MCF 10A (cell line): ENCODE measurements at regions not wholly inside any gene's neighbourhood (a gene's known extent, or its start where the extent isn't known, plus 50 kb on each side); places are given as distances from the start of the nearest gene placed in this dataset.
A peak's percentile ranks its signal among the peaks of the same experiment; 100 is the strongest.

Experiments
- BruUV-seq: library from RNA; stranded (reverse); fragments of 400-500 nt; replicated peaks from 2 replicates; lab custom pipeline; 2021; lab: Mats Ljungman, UMichigan
- CTCF ChIA-PET: fragments of 300-600 bp; sonication (Branson Sonifier 250); formaldehyde crosslinking; extraction: SDS; loops from one replicate; lab custom pipeline; 2021; ENCODE audit warnings: antibody characterized with exemption, inconsistent platforms; lab: Yijun Ruan, JAX
- POLR2A ChIA-PET: fragments of 300-600, 350-650 bp; sonication (Branson Sonifier 250); formaldehyde crosslinking; extraction: SDS; loops from one replicate; lab custom pipeline; 2020; ENCODE audit warnings: antibody characterized with exemption, inconsistent platforms; lab: Yijun Ruan, JAX
- DNase-seq: peaks from one replicate; pipeline ENCODE4 v3.0.0-alpha.2; 2018; ENCODE audit not compliant: unreplicated experiment
- H3K27ac Mint-ChIP-seq: one replicate; pipeline ENCODE4 v1.8.0; 2022; ENCODE audit warnings: mild to moderate bottlenecking, low read depth, mixed read lengths; ENCODE audit not compliant: unreplicated experiment
- H3K27me3 Mint-ChIP-seq: one replicate; pipeline ENCODE4 v1.8.0; 2022; ENCODE audit warnings: mixed read lengths; ENCODE audit not compliant: insufficient read depth, unreplicated experiment
- H3K36me3 Mint-ChIP-seq: one replicate; pipeline ENCODE4 v1.8.0; 2022; ENCODE audit warnings: mild to moderate bottlenecking, moderate library complexity, mixed read lengths; ENCODE audit not compliant: insufficient read depth, unreplicated experiment
- H3K4me1 Mint-ChIP-seq: one replicate; pipeline ENCODE4 v1.8.0; 2022; ENCODE audit warnings: mixed read lengths; ENCODE audit not compliant: insufficient read depth, unreplicated experiment
- H3K4me3 Mint-ChIP-seq: one replicate; pipeline ENCODE4 v1.8.0; 2022; ENCODE audit warnings: mild to moderate bottlenecking, moderate library complexity, mixed read lengths; ENCODE audit not compliant: unreplicated experiment
- H3K9me3 Mint-ChIP-seq: one replicate; pipeline ENCODE4 v1.8.0; 2022; ENCODE audit warnings: mixed read lengths; ENCODE audit not compliant: unreplicated experiment
- intact Hi-C: fragments of 100-400 bp; cut with micrococcal nuclease; formaldehyde crosslinking; loops from 2 replicates; pipeline ENCODE4 v1.14.1; 2022
- TF ChIP-seq, protein P1 (sequence below): fragments of 200-600 bp; IDR thresholded peaks from one replicate; pipeline ENCODE4 v1.8.0; 2022; ENCODE audit warnings: antibody characterized with exemption, mild to moderate bottlenecking; ENCODE audit not compliant: unreplicated experiment

DNA sequence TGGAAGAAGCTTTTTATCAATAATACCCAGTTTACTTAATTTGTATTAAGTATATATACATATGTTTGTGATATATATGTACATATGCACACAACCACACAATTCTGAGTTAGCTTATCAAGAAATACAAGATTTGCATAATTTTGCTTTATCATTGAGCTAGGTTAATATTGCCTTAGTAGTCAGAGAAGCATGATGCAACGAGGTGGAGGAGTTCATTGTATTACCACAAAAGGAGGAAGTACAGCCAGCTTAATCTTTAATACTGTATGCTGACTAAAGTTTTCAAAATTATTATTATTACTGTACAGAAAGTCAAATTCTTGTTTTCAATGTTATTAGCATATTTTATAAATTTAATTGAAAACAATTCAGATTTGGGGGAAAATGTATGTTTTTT lies 278.4 kb upstream of the PDGFD start:
- Mint-ChIP-seq H3K9me3 (peaks cover 12% of the 10 kb centered on the region), H3K27ac (no peak overlapping the region), H3K4me3 (no peak overlapping the region), H3K4me1 (peaks cover 6% of the 10 kb centered on the region), H3K27me3 (no peaks in the 10 kb centered on the region), H3K36me3 (no peaks in the 10 kb centered on the region)
- TF ChIP-seq, protein P1, sequence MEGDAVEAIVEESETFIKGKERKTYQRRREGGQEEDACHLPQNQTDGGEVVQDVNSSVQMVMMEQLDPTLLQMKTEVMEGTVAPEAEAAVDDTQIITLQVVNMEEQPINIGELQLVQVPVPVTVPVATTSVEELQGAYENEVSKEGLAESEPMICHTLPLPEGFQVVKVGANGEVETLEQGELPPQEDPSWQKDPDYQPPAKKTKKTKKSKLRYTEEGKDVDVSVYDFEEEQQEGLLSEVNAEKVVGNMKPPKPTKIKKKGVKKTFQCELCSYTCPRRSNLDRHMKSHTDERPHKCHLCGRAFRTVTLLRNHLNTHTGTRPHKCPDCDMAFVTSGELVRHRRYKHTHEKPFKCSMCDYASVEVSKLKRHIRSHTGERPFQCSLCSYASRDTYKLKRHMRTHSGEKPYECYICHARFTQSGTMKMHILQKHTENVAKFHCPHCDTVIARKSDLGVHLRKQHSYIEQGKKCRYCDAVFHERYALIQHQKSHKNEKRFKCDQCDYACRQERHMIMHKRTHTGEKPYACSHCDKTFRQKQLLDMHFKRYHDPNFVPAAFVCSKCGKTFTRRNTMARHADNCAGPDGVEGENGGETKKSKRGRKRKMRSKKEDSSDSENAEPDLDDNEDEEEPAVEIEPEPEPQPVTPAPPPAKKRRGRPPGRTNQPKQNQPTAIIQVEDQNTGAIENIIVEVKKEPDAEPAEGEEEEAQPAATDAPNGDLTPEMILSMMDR: no peak
- ChIA-PET CTCF (interaction anchor here (0.7 kb wide), 1 partner anchor 1638 kb away, joined by 3 read pairs; no protein-coding TSS in a partner anchor), POLR2A (no interaction called here)
- intact Hi-C loops: no loop called here
- DNase-seq: peak; percentile 11
- BruUV-seq: no TSS peak

DNA sequence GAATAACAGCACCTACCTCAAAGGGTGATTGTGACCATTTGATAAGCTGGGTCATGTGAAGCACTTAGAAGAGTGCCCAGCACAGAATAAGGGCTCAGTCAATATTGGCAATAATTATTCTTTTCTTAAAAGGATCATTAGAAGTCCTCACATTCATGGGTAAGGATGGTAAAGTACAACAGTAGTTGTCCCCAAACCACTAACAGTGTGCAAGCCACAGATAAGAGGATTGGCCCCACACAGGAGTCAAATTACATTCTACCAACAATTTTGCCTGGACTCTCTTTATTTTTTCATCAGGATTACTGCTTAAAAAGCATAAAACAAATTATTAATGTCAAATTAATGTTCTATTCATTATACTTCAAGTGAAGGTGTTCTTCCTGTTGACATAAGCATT lies 271.5 kb upstream of the PDGFD start:
- DNase-seq: no peak
- no TSS peak for BruUV-seq
- intact Hi-C loops: no loop called here
- Mint-ChIP-seq H3K4me1 (no peaks in the 10 kb centered on the region), H3K27me3 (no peaks in the 10 kb centered on the region), H3K9me3 (peaks cover 12% of the 10 kb centered on the region), H3K36me3 (no peaks in the 10 kb centered on the region), H3K27ac (no peak overlapping the region), H3K4me3 (no peak overlapping the region)
- TF ChIP-seq, protein P1: no peak
- POLR2A ChIA-PET: no interaction called here
- CTCF ChIA-PET: no interaction called here

DNA sequence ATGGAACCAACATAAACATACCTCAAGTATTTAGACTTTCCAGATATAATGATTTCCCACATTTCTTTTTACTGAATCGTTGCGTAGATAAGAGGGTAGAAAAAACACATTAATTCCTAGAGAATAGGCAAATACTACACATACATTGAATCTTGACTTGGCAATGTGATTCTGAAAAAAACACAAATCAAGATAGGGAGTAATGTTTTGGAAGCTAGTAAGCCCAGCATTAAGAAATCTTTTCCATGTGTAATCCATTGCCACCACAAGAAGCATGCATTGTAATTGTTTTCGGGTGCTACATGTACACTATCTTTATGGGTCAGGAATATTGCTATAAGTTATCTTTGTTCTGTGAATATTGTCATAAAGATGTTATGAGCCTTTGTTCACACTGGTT lies 269.8 kb upstream of the PDGFD start:
- CTCF ChIA-PET: no interaction called here
- no peaks in the 10 kb centered on the region for H3K36me3 Mint-ChIP-seq
- peaks cover 7% of the 10 kb centered on the region for H3K9me3 Mint-ChIP-seq
- DNase-seq: no peak
- H3K4me1 Mint-ChIP-seq: no peaks in the 10 kb centered on the region
- BruUV-seq: no TSS peak
- no peak overlapping the region for H3K27ac Mint-ChIP-seq
- intact Hi-C loops: no loop called here
- POLR2A ChIA-PET: no interaction called here
- no peak overlapping the region for H3K4me3 Mint-ChIP-seq
- H3K27me3 Mint-ChIP-seq: no peaks in the 10 kb centered on the region
- TF ChIP-seq, protein P1: no peak

DNA sequence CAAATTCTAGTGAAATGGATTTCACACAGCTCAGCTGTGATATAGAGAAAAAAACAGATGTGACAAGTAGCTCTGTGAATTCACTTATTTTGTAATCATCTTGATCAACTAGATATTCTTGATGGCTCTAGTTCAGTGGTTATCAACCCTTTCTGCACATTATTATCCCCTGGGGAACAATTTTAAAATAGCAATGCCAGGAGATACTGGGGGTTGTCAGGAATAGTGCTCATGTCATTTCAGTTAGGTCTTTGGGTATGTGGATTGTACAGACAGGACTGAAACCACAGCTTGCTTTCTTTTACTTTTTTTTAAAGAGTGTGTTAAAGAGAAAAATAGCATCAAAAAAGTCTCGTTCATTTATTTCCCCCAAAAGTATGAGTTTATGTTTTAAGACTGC lies 269.0 kb upstream of the PDGFD start:
- Mint-ChIP-seq H3K4me1 (no peaks in the 10 kb centered on the region), H3K4me3 (no peak overlapping the region), H3K9me3 (no peaks in the 10 kb centered on the region), H3K27me3 (no peaks in the 10 kb centered on the region), H3K36me3 (no peaks in the 10 kb centered on the region), H3K27ac (no peak overlapping the region)
- DNase-seq: no peak
- CTCF ChIA-PET: no interaction called here
- intact Hi-C loops: no loop called here
- TF ChIP-seq, protein P1: no peak
- POLR2A ChIA-PET: no interaction called here
- BruUV-seq: no TSS peak
